ENCODE measurements at regions not wholly inside any gene's neighbourhood (a gene's known extent, or its start where the extent isn't known, plus 50 kb on each side); places are given as distances from the start of the nearest gene placed in this dataset.
A peak's percentile ranks its signal among the peaks of the same experiment; 100 is the strongest.
"Not testable (repeated sequence)": the region's sequence is repeated elsewhere in the genome, so short reads cannot be mapped to it uniquely, and the experiment has no call there.

- DNase-seq (ENCODE audit: low spot score): no peak
Measured at GRCh38 chr10:126722726-126723125, 52.2 kb upstream of the C10orf90 start.

- no peak for DNase-seq (ENCODE audit: low spot score)
Measured at GRCh38 chr10:126723226-126723625, 52.7 kb upstream of the C10orf90 start.

GRCh38 chr10:126729314-126729870, 58.9 kb upstream of the C10orf90 start:
- no peak for DNase-seq (ENCODE audit: low spot score)

GRCh38 chr10:126730856-126731609, 60.5 kb upstream of the C10orf90 start:
- DNase-seq (ENCODE audit: low spot score): no peak

- DNase-seq (ENCODE audit: low spot score): no peak
Measured at GRCh38 chr10:126731610-126731990, 61.1 kb upstream of the C10orf90 start.

GRCh38 chr10:126732308-126732707, 61.8 kb upstream of the C10orf90 start:
- no peak for DNase-seq (ENCODE audit: low spot score)

- no peak for DNase-seq (ENCODE audit: low spot score)
Measured at GRCh38 chr10:126732868-126733267, 62.4 kb upstream of the C10orf90 start.

- DNase-seq (ENCODE audit: low spot score): no peak
Measured at GRCh38 chr10:126734015-126734414, 63.5 kb upstream of the C10orf90 start.

GRCh38 chr10:126734967-126735366, 64.5 kb upstream of the C10orf90 start:
- DNase-seq (ENCODE audit: low spot score): no peak

- DNase-seq (ENCODE audit: low spot score): no peak
Measured at GRCh38 chr10:126736142-126736541, 65.6 kb upstream of the C10orf90 start.

GRCh38 chr10:126736727-126737126, 66.2 kb upstream of the C10orf90 start:
- no peak for DNase-seq (ENCODE audit: low spot score)

- no peak for DNase-seq (ENCODE audit: low spot score)
Measured at GRCh38 chr10:126738001-126738400, 67.5 kb upstream of the C10orf90 start.

GRCh38 chr10:126744571-126744970, 74.1 kb upstream of the C10orf90 start:
- DNase-seq (ENCODE audit: low spot score): no peak

GRCh38 chr10:126749015-126749655, 78.6 kb upstream of the C10orf90 start:
- peak; percentile 70 for DNase-seq (ENCODE audit: low spot score)

GRCh38 chr10:126754966-126755365, 84.5 kb upstream of the C10orf90 start:
- DNase-seq (ENCODE audit: low spot score): no peak

- no peak for DNase-seq (ENCODE audit: low spot score)
Measured at GRCh38 chr10:126758867-126759266, 88.4 kb upstream of the C10orf90 start.

- no peak for DNase-seq (ENCODE audit: low spot score)
Measured at GRCh38 chr10:126759531-126759930, 89.0 kb upstream of the C10orf90 start.

- DNase-seq (ENCODE audit: low spot score): not testable (repeated sequence)
Measured at GRCh38 chr10:126766646-126767045, 96.2 kb upstream of the C10orf90 start.

GRCh38 chr10:126770809-126771208, 100.3 kb upstream of the C10orf90 start:
- DNase-seq (ENCODE audit: low spot score): no peak

GRCh38 chr10:126776168-126776567, 105.7 kb upstream of the C10orf90 start:
- no peak for DNase-seq (ENCODE audit: low spot score)

GRCh38 chr10:126777714-126778113, 107.2 kb upstream of the C10orf90 start:
- no peak for DNase-seq (ENCODE audit: low spot score)

GRCh38 chr10:126781450-126782216, 111.1 kb upstream of the C10orf90 start:
- no peak for DNase-seq (ENCODE audit: low spot score)

Data from ureter (tissue), 1 donor.